HG03196 (cell line): ENCODE measurements at regions not wholly inside any gene's neighbourhood (a gene's known extent, or its start where the extent isn't known, plus 50 kb on each side); places are given as distances from the start of the nearest gene placed in this dataset.
"Not testable (repeated sequence)": the region's sequence is repeated elsewhere in the genome, so short reads cannot be mapped to it uniquely, and the experiment has no call there.

Experiments
- ATAC-seq: cut with Tn5 transposase; IDR thresholded peaks from one replicate; pipeline ENCODE4 v1.9.1; 2021; ENCODE audit not compliant: unreplicated experiment

DNA sequence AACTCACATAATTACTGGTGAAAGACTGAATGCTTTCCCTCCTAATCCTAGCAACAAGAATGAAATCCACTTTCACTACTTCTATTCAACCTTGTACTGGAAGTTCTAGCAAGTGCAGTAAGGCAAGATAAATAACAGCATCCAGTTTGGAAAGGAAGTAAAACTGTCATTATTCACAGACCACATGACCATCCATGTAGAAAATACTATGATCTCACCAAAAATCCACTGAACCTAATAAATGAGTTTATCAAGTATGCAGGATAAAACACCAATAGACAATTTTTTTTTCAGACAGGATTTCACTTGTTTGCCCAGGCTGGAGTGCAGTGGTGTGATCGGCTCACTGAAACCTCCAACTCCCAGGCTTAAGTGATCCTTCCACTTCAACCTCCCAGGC lies 117.7 kb downstream of the TMEM167A start:
- no peak for ATAC-seq

GRCh38 chr5:82956600-82956999 lies 120.6 kb downstream of the TMEM167A start:
- ATAC-seq = no peak

GRCh38 chr5:82952326-82952725 lies 124.9 kb downstream of the TMEM167A start:
- no peak for ATAC-seq

GRCh38 chr5:82944267-82944666 lies 132.9 kb downstream of the TMEM167A start:
- not testable (repeated sequence) for ATAC-seq

DNA sequence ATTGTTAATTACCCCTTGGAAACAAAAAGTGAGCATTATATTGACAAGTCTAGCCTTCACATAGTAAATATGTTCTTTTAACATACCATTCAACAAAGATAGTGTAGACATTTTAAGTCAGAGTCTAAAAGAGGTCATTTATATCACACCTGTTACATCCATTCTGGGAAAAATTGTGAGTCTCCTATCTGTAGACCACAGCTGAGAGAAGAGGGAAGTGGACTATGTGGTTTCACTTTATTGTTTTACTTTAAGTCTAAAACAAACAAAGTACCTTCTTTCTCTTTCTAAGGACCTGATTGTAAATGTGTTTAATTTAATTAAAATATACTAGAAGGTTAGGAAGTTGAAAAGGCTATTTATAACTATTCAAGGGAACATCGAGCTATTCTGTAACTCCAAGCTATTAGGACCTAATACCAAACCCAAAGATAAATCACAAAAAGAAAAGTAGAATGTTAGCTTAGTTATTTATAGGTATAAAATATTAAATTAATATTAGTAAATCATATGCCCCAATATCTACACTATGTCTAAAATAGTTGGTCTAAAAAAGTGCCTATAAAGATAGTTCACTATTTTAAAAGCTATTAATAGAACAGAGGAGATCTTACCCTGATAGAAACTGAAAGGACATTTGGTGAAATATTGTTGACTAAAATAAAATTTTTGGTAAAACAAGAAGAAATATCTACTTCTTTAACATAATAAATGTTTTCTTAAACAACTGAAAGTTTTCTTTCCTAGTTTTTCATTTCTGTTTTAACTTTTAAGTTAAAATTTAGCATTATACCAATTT lies 134.9 kb downstream of the TMEM167A start:
- ATAC-seq = no peak

GRCh38 chr5:82938901-82939725 lies 138.1 kb downstream of the TMEM167A start:
- no peak for ATAC-seq

DNA sequence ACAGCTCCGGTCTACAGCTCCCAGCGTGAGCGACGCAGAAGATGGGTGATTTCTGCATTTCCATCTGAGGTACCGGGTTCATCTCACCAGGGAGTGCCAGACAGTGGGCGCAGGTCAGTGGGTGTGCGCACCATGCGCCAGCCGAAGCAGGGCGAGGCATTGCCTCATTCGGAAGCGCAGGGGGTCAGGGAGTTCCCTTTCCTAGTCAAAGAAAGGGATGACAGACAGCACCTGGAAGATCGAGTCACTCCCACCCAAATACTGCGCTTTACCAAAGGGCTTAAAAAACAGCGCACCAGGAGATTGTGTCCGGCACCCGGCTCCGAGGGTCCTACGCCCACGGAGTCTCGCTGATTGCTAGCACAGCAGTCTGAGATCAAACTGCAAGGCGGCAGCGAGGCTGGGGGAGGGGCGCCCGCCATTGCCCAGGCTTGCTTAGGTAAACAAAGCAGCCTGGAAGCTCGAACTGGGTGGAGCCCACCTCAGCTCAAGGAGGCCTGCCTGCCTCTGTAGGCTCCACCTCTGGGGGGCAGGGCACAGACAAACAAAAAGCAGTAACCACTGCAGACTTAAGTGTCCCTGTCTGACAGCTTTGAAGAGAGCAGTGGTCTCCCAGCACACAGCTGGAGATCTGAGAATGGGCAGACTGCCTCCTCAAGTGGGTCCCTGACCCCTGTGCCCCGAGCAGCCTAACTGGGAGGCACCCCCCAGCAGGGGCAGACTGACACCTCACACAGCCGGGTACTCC lies 144.5 kb downstream of the TMEM167A start:
- not testable (repeated sequence) for ATAC-seq

DNA sequence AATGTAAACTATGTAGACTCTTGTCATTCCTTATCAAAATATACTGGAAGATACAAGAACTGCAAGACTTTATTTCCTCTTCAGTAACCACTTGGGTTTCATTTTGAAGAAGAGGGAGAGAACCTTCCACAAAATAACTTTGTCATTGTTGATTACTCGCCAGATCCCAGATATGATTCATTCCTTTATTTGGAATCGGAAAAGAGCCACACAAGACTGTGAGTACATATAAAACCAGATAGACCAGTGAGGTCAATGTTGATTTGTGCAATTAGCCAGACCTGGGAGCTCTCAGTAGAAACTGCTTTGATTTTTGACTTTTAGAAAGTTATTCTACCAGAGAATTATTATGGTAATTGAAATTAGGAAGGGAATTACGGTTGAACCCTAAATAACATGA lies 146.1 kb downstream of the TMEM167A start:
- no peak for ATAC-seq

DNA sequence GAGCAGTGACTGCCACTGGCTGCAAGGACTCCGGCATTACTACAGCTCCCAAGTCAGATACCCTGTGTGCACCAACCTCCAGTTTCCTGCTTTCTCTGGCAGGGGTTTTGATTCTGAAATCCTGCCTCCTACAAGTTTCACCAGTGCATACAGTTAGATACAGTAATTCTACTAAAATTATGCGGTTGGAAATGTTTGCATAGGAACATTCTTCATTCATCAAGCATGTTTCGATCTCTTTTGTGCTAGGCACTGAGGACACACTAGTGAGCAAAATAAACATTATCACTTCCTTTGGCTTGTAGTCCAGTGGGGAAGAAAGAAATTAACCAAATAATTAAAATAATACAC lies 152.2 kb downstream of the TMEM167A start:
- no peak for ATAC-seq

- no peak for ATAC-seq
Observed at GRCh38 chr5:82924226-82925060, 152.8 kb downstream of the TMEM167A start.

DNA sequence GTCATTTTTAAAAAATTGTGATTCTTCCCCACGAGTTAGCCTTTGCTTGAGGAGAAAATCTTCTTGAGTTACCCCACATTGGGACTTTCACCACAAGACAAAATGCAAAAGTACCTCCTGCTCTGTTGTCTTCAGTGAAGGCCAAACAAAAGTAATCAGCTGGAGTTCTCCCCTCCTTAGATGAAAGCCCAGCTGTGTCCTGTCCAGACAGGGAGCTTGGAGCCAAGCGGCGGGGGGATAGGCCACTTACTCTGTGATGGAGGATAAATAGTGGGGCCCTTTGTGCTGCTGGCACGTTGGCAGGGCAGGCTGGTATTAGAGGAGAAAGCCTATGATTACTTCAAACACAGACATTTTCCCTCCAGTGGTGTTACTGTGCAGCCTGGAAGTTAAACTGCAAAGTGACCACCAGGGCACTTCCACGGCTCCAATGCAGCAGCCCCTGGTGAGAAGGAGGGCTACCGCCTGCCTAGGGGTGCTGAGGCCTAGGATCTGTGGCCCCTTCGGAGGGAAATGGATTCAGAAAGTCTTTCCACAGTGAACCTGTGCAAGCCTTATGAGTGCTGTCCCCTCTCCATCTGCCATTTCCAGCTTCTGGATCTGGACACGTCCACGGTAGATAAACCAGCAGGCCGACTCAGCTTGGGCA lies 155.0 kb downstream of the TMEM167A start:
- ATAC-seq = no peak

GRCh38 chr5:82918311-82919031 lies 158.7 kb downstream of the TMEM167A start:
- ATAC-seq = no peak

GRCh38 chr5:82917584-82917983 lies 159.6 kb downstream of the TMEM167A start:
- no peak for ATAC-seq

GRCh38 chr5:82913971-82914370 lies 163.2 kb downstream of the TMEM167A start:
- ATAC-seq = no peak

- ATAC-seq = no peak
Observed at GRCh38 chr5:82912462-82912861, 164.7 kb downstream of the TMEM167A start.

- ATAC-seq = no peak
Observed at GRCh38 chr5:82911910-82912309, 165.3 kb downstream of the TMEM167A start.

DNA sequence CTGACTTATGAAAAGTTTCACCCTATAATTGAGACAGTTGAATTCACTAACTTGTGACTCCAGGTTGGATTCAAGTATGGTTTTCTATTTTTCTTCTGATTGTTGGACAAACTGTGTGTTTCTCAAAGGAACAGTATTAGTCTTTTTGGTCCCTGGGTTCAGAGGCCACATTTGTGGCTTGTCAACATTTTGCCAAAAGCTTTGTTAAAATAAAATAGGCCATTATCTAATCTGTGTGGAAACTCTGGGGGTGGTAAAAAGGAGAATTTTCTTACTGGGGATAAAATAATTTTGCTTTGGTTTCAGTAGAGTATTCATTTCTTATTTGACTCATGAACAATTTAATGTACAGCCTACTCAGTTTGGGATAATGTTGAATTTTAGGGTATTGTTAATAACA lies 166.3 kb downstream of the TMEM167A start:
- no peak for ATAC-seq

- ATAC-seq = no peak
Observed at GRCh38 chr5:82910491-82910890, 166.7 kb downstream of the TMEM167A start.

- no peak for ATAC-seq
Observed at GRCh38 chr5:82909771-82910170, 167.4 kb downstream of the TMEM167A start.

GRCh38 chr5:82905986-82906385 lies 171.2 kb downstream of the TMEM167A start:
- ATAC-seq = no peak
